Panc1 (cell line): ENCODE measurements at regions not wholly inside any gene's neighbourhood (a gene's known extent, or its start where the extent isn't known, plus 50 kb on each side); places are given as distances from the start of the nearest gene placed in this dataset.

Source experiments
- ATAC-seq: fragments of 200-7000 bp; cut with Tn5 transposase; 2 replicates; pipeline ENCODE4 v1.9.1; 2020; ENCODE audit warnings: mild to moderate bottlenecking, moderate library complexity
- BruUV-seq: library from RNA; stranded (reverse); fragments of 400-500 nt; replicated peaks from 2 replicates; lab custom pipeline; 2021; lab: Mats Ljungman, UMichigan
- CTCF ChIA-PET: fragments of 300-600 bp; sonication (Branson Sonifier 250); formaldehyde crosslinking; loops from one replicate; lab custom pipeline; 2022; ENCODE audit warnings: antibody characterized with exemption; lab: Charles Lee
- POLR2A ChIA-PET: fragments of 300-600 bp; sonication (Branson Sonifier 250); formaldehyde crosslinking; loops from one replicate; lab custom pipeline; 2022; ENCODE audit warnings: antibody characterized with exemption; lab: Charles Lee
- DNase-seq: peaks from one replicate; pipeline ENCODE4 v3.0.0-alpha.2; 2010; ENCODE audit warnings: low read depth, low spot score
- H3K27ac ChIP-seq: 2 replicates; pipeline ENCODE4 v1.5.1; 2011; ENCODE audit warnings: mild to moderate bottlenecking, low read length, inconsistent platforms
- H3K27me3 ChIP-seq: fragments of 200-500 bp; sonication (Bioruptor generic); 2 replicates; pipeline ENCODE4 v1.6.0; 2014; ENCODE audit warnings: low read length, inconsistent platforms; ENCODE audit not compliant: control insufficient read depth, insufficient read depth
- H3K36me3 ChIP-seq: fragments of 200-500 bp; sonication (Bioruptor generic); 2 replicates; pipeline ENCODE4 v1.5.1; 2014; ENCODE audit warnings: inconsistent platforms, mild to moderate bottlenecking, low read length, moderate library complexity; ENCODE audit not compliant: control insufficient read depth, insufficient read depth
- H3K4me1 ChIP-seq: 2 replicates; pipeline ENCODE4 v1.5.1; 2011; ENCODE audit warnings: inconsistent platforms, mild to moderate bottlenecking, low read length, moderate library complexity; ENCODE audit not compliant: control insufficient read depth, insufficient read depth
- H3K4me3 ChIP-seq, 2 experiments: 2 replicates each; pipeline ENCODE4 v1.5.1; 2011 to 2012; ENCODE audit warnings: low read depth in 2 of 2, low read length in 2 of 2, mild to moderate bottlenecking in 2 of 2, inconsistent platforms in 1 of 2, moderate library complexity in 1 of 2
- H3K9me3 ChIP-seq: fragments of 200-500 bp; sonication (Bioruptor generic); 2 replicates; pipeline ENCODE4 v1.5.1; 2014; ENCODE audit warnings: low read depth, mild to moderate bottlenecking, inconsistent platforms, low read length, moderate library complexity; ENCODE audit not compliant: control insufficient read depth, insufficient read depth
- POLR2AphosphoS5 ChIP-seq: IDR thresholded peaks from 2 replicates; pipeline ENCODE4 v1.6.1; 2012; ENCODE audit warnings: mild to moderate bottlenecking, low read depth, low read length, moderate library complexity
- SIN3A ChIP-seq: IDR thresholded peaks from 2 replicates; pipeline ENCODE4 v1.6.1; 2012; ENCODE audit warnings: low read depth, mild to moderate bottlenecking, low read length, moderate library complexity, borderline replicate concordance; ENCODE audit not compliant: insufficient read depth
- TCF7L2 ChIP-seq: IDR thresholded peaks from 2 replicates; pipeline ENCODE4 v1.6.1; 2011; ENCODE audit warnings: mild to moderate bottlenecking, low read depth, low read length, inconsistent platforms
- in situ Hi-C: cut with HindIII; loops from 2 replicates; pipeline ENCODE4 v1.10.0; 2016; ENCODE audit warnings: low sequenced_read_pairs, low pct_unique_long_range_greater_than_20kb
- intact Hi-C: fragments of 100-400 bp; cut with micrococcal nuclease; formaldehyde crosslinking; loops from one replicate; pipeline ENCODE4 v1.10.0; 2022; ENCODE audit not compliant: unreplicated experiment
- TF ChIP-seq, protein P1 (sequence below): fragments of 450-650 bp; IDR thresholded peaks from 2 replicates; pipeline ENCODE4 v1.5.1; 2017; ENCODE audit warnings: mild to moderate bottlenecking
- TF ChIP-seq, protein P2 (sequence below), 2 experiments: IDR thresholded peaks; 2 replicates each; pipeline ENCODE4 v1.6.1; 2011 to 2012; ENCODE audit warnings: low read depth in 2 of 2, control low read depth in 1 of 2, low read length in 1 of 2, mild to moderate bottlenecking in 1 of 2, moderate library complexity in 1 of 2; ENCODE audit not compliant: insufficient read depth in 1 of 2

- Histone ChIP-seq H3K27me3 (no peaks in the 10 kb centered on the region), H3K9me3 (no peaks in the 10 kb centered on the region), H3K27ac (no peak overlapping the region), H3K36me3 (no peaks in the 10 kb centered on the region), H3K4me3 (no peak overlapping the region), H3K4me1 (no peaks in the 10 kb centered on the region)
- DNase-seq, result no peak
- ATAC-seq, result no peak
- in situ Hi-C loops, result no loop called here
- ChIA-PET CTCF (no interaction called here), POLR2A (no interaction called here)
- TF ChIP-seq, protein P1, sequence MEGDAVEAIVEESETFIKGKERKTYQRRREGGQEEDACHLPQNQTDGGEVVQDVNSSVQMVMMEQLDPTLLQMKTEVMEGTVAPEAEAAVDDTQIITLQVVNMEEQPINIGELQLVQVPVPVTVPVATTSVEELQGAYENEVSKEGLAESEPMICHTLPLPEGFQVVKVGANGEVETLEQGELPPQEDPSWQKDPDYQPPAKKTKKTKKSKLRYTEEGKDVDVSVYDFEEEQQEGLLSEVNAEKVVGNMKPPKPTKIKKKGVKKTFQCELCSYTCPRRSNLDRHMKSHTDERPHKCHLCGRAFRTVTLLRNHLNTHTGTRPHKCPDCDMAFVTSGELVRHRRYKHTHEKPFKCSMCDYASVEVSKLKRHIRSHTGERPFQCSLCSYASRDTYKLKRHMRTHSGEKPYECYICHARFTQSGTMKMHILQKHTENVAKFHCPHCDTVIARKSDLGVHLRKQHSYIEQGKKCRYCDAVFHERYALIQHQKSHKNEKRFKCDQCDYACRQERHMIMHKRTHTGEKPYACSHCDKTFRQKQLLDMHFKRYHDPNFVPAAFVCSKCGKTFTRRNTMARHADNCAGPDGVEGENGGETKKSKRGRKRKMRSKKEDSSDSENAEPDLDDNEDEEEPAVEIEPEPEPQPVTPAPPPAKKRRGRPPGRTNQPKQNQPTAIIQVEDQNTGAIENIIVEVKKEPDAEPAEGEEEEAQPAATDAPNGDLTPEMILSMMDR, result no peak
- TF ChIP-seq POLR2AphosphoS5 (no peak), SIN3A (no peak), TCF7L2 (no peak)
- TF ChIP-seq, protein P2, sequence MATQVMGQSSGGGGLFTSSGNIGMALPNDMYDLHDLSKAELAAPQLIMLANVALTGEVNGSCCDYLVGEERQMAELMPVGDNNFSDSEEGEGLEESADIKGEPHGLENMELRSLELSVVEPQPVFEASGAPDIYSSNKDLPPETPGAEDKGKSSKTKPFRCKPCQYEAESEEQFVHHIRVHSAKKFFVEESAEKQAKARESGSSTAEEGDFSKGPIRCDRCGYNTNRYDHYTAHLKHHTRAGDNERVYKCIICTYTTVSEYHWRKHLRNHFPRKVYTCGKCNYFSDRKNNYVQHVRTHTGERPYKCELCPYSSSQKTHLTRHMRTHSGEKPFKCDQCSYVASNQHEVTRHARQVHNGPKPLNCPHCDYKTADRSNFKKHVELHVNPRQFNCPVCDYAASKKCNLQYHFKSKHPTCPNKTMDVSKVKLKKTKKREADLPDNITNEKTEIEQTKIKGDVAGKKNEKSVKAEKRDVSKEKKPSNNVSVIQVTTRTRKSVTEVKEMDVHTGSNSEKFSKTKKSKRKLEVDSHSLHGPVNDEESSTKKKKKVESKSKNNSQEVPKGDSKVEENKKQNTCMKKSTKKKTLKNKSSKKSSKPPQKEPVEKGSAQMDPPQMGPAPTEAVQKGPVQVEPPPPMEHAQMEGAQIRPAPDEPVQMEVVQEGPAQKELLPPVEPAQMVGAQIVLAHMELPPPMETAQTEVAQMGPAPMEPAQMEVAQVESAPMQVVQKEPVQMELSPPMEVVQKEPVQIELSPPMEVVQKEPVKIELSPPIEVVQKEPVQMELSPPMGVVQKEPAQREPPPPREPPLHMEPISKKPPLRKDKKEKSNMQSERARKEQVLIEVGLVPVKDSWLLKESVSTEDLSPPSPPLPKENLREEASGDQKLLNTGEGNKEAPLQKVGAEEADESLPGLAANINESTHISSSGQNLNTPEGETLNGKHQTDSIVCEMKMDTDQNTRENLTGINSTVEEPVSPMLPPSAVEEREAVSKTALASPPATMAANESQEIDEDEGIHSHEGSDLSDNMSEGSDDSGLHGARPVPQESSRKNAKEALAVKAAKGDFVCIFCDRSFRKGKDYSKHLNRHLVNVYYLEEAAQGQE (IDR thresholded peaks at IDR 0.05; ENCODE audit: insufficient read depth in 1 of 2, low read depth in 2 of 2, low read length in 1 of 2), result no peak
- intact Hi-C loops, result no loop called here
- no TSS peak for BruUV-seq
These were observed 478.1 kb upstream of the CHAC2 start for GRCh38 chr2:53289309-53290006.

GRCh38 chr2:53286345-53286744 lies 481.3 kb upstream of the CHAC2 start:
- POLR2A ChIA-PET, result no interaction called here
- intact Hi-C loops (no loop called here), in situ Hi-C loops (no loop called here)
- Histone ChIP-seq H3K27ac (no peak overlapping the region), H3K27me3 (no peaks in the 10 kb centered on the region), H3K4me3 (no peak overlapping the region), H3K9me3 (no peaks in the 10 kb centered on the region), H3K36me3 (no peaks in the 10 kb centered on the region), H3K4me1 (no peaks in the 10 kb centered on the region)
- no peak for DNase-seq
- no peak for ATAC-seq
- CTCF ChIA-PET, result no interaction called here
- no peak for TF ChIP-seq SIN3A
- TF ChIP-seq TCF7L2, result no peak
- TF ChIP-seq, protein P2 (IDR thresholded peaks at IDR 0.05; ENCODE audit: insufficient read depth in 1 of 2, low read depth in 2 of 2, low read length in 1 of 2), result no peak
- no peak for TF ChIP-seq POLR2AphosphoS5
- TF ChIP-seq, protein P1, result no peak
- no TSS peak for BruUV-seq
